ENCODE measurements at regions not wholly inside any gene's neighbourhood (a gene's known extent, or its start where the extent isn't known, plus 50 kb on each side); places are given as distances from the start of the nearest gene placed in this dataset.

- FAIRE-seq: no peak
- Histone ChIP-seq H3K56ac (replicated peaks; ENCODE audit: insufficient read length, low read depth, low read length) (no peak overlapping the region), H4K20me1 (replicated peaks in 1 of 2; ENCODE audit: control insufficient read depth in 1 of 2, insufficient read depth in 2 of 2, low read length in 2 of 2) (no peaks in the 10 kb centered on the region), H3K36me3 (ENCODE audit: control insufficient read depth in 2 of 4, insufficient read depth in 4 of 4, low read length in 3 of 4) (no peaks in the 10 kb centered on the region), H3K27me3 (replicated peaks in 1 of 4; ENCODE audit: control insufficient read depth in 3 of 4, extremely low read depth in 1 of 4, insufficient read depth in 3 of 4, low read length in 3 of 4) (no peaks in the 10 kb centered on the region; a peak in 1 of 7 replicates), H3K79me2 (ENCODE audit: control insufficient read depth in 1 of 2, insufficient read depth in 2 of 2, low read length in 2 of 2) (no peaks in the 10 kb centered on the region), H3K4me2 (ENCODE audit: insufficient read depth in 1 of 2, low read depth in 2 of 2, low read length in 2 of 2) (no peak overlapping the region), H3K79me1 (ENCODE audit: low read depth, low read length) (no peaks in the 10 kb centered on the region), H3K23me2 (ENCODE audit: low read depth, low read length) (no peaks in the 10 kb centered on the region), H3K9ac (replicated peaks in 1 of 4; ENCODE audit: extremely low read depth in 1 of 4, low read depth in 3 of 4, low read length in 3 of 4) (no peak overlapping the region), H2AFZ (ENCODE audit: low read length) (no peak overlapping the region), H3K14ac (ENCODE audit: insufficient read length) (no peak overlapping the region), H2BK5ac (ENCODE audit: low read depth, low read length) (no peak overlapping the region), H3K9me3 (ENCODE audit: insufficient read depth in 2 of 2, low read depth in 1 of 2, low read length in 1 of 2) (no peaks in the 10 kb centered on the region), H3K4me3 (ENCODE audit: extremely low read depth in 1 of 4, insufficient read depth in 2 of 4, low read depth in 3 of 4, low read length in 4 of 4) (no peak overlapping the region), H3K27ac (ENCODE audit: low read depth, low read length) (no peak overlapping the region), H4K5ac (ENCODE audit: insufficient read length, low read depth, low read length) (no peak overlapping the region), H2BK20ac (ENCODE audit: low read length) (no peak overlapping the region), H4K8ac (ENCODE audit: extremely low read depth, insufficient read depth, low read length) (no peak overlapping the region), H3K23ac (ENCODE audit: insufficient read length) (no peak overlapping the region), H2AK5ac (ENCODE audit: low read depth, low read length) (no peak overlapping the region), H2BK15ac (ENCODE audit: low read length) (no peak overlapping the region), H2BK120ac (replicated peaks; ENCODE audit: low read depth, low read length) (no peak overlapping the region), H3K4me1 (replicated peaks in 1 of 4; ENCODE audit: control insufficient read depth in 3 of 4, insufficient read depth in 4 of 4, low read length in 3 of 4) (no peaks in the 10 kb centered on the region; a peak in 1 of 7 replicates), H2BK12ac (ENCODE audit: low read depth, low read length) (no peak overlapping the region), H4K91ac (replicated peaks; ENCODE audit: insufficient read length, low read length) (no peak overlapping the region), H3K4ac (replicated peaks; ENCODE audit: insufficient read length, low read depth, low read length) (no peak overlapping the region), H3K18ac (ENCODE audit: extremely low read depth, low read length) (no peak overlapping the region)
- WGBS, 2 experiments (ENCODE audit: extremely low coverage in 1 of 2, insufficient coverage in 1 of 2, insufficient read length in 1 of 2, insufficient replicate concordance in 2 of 2, low coverage in 1 of 2, low lambda C conversion rate in 2 of 2, missing lambda C conversion rate in 1 of 2): 85% methylated on average over 1 of the region's 1 CpG; no CpG with 5 or more reads in 1 of the 2 experiments
- no peak for DNase-seq (ENCODE audit: low read depth in 1 of 2, low spot score in 2 of 2)
- ChIA-PET CTCF (ENCODE audit: partially characterized antibody) (interaction anchor here (0.9 to 4.7 kb wide), 5 partner anchors 7 to 163 kb away, joined by 3 to 38 read pairs (median 4); no protein-coding TSS in a partner anchor), POLR2A (ENCODE audit: partially characterized antibody) (no interaction called here)
- no peak for TF ChIP-seq JUN (IDR thresholded peaks at IDR 0.05; ENCODE audit: low read depth, low read length)
- no peak for TF ChIP-seq RNF2 (IDR thresholded peaks at IDR 0.05; ENCODE audit: borderline replicate concordance, low read depth, low read length, missing control alignments, poor library complexity, severe bottlenecking)
- no peak for TF ChIP-seq EGR1 (IDR thresholded peaks at IDR 0.05; ENCODE audit: borderline replicate concordance, low read depth, low read length)
- no peak for TF ChIP-seq RFX5 (IDR thresholded peaks at IDR 0.05; ENCODE audit: borderline replicate concordance, low read depth, low read length)
- TF ChIP-seq CTCF (IDR thresholded peaks at IDR 0.05; ENCODE audit: control extremely low read depth in 1 of 3, insufficient read depth in 1 of 3, low read depth in 1 of 3, low read length in 3 of 3): no peak
- TF ChIP-seq BACH1 (IDR thresholded peaks at IDR 0.05; ENCODE audit: low read length): no peak
- no peak for TF ChIP-seq RAD21 (IDR thresholded peaks at IDR 0.05 in 1 of 2, conservative IDR thresholded peaks at IDR 0.05 in 1 of 2; ENCODE audit: low read depth in 2 of 2, low read length in 2 of 2)
- TF ChIP-seq SAP30 (IDR thresholded peaks at IDR 0.05; ENCODE audit: insufficient read depth, insufficient replicate concordance, low read length): no peak
- no peak for TF ChIP-seq BRCA1 (IDR thresholded peaks at IDR 0.05; ENCODE audit: low read depth, low read length)
- TF ChIP-seq MAX (IDR thresholded peaks at IDR 0.05): no peak
Observed at GRCh38 chr5:135721548-135722090, 112.8 kb upstream of the SLC25A48 start.

All from H1 (cell line).